OCI-LY1 (cell line): ENCODE measurements at regions not wholly inside any gene's neighbourhood (a gene's known extent, or its start where the extent isn't known, plus 50 kb on each side); places are given as distances from the start of the nearest gene placed in this dataset.
"Not testable (repeated sequence)": the region's sequence is repeated elsewhere in the genome, so short reads cannot be mapped to it uniquely, and the experiment has no call there.

Experiments
- H2AFZ ChIP-seq: fragments of 200-600 bp; sonication (generic), shearing (Covaris generic); 2 replicates; pipeline ENCODE4 v1.6.0; 2014; ENCODE audit warnings: antibody characterized with exemption, mild to moderate bottlenecking, low read length
- H3F3A ChIP-seq: fragments of 200-600 bp; sonication (generic), shearing (Covaris generic); 2 replicates; pipeline ENCODE4 v1.6.0; 2014; ENCODE audit warnings: mild to moderate bottlenecking, antibody characterized with exemption, low read length, moderate library complexity; ENCODE audit not compliant: insufficient read depth
- H3K27ac ChIP-seq: fragments of 200-600 bp; sonication (generic); 2 replicates; pipeline ENCODE4 v1.5.1; 2014; ENCODE audit warnings: low read length, mixed run types, mild to moderate bottlenecking, low read depth; ENCODE audit not compliant: poor library complexity, severe bottlenecking
- H3K27me3 ChIP-seq: fragments of 200-600 bp; sonication (generic); 2 replicates; pipeline ENCODE4 v1.6.0; 2014; ENCODE audit warnings: antibody characterized with exemption, mild to moderate bottlenecking, low read length, moderate library complexity; ENCODE audit not compliant: insufficient read depth
- H3K36me3 ChIP-seq: fragments of 200-600 bp; sonication (generic); 2 replicates; pipeline ENCODE4 v1.6.1; 2014; ENCODE audit warnings: mild to moderate bottlenecking, antibody characterized with exemption, low read length, moderate library complexity, mixed read lengths; ENCODE audit not compliant: insufficient read depth
- H3K4me1 ChIP-seq: fragments of 200-600 bp; sonication (generic); 2 replicates; pipeline ENCODE4 v1.5.1; 2014; ENCODE audit warnings: mild to moderate bottlenecking, low read length, moderate library complexity; ENCODE audit not compliant: insufficient read depth, severe bottlenecking
- H3K4me2 ChIP-seq: fragments of 200-600 bp; sonication (generic), shearing (Covaris generic); 2 replicates; pipeline ENCODE4 v1.6.1; 2014; ENCODE audit warnings: low read length
- H3K4me3 ChIP-seq: fragments of 200-600 bp; sonication (generic); 2 replicates; pipeline ENCODE4 v1.5.1; 2014; ENCODE audit warnings: low read length, low read depth, mild to moderate bottlenecking, mixed read lengths; ENCODE audit not compliant: poor library complexity, severe bottlenecking
- H3K79me2 ChIP-seq: fragments of 200-600 bp; shearing (Covaris generic); 2 replicates; pipeline ENCODE4 v1.6.1; 2016; ENCODE audit warnings: mixed run types, low read length, mixed read lengths; ENCODE audit not compliant: insufficient read depth
- H3K9ac ChIP-seq: fragments of 200-600 bp; sonication (generic), shearing (Covaris generic); 2 replicates; pipeline ENCODE4 v1.6.1; 2014; ENCODE audit warnings: mild to moderate bottlenecking, low read length, mixed read lengths
- H3K9me2 ChIP-seq: fragments of 200-600 bp; sonication (generic), shearing (Covaris generic); 2 replicates; pipeline ENCODE4 v1.6.1; 2014; ENCODE audit warnings: low read depth, mild to moderate bottlenecking, low read length, mixed read lengths
- H3K9me3 ChIP-seq: fragments of 200-600 bp; shearing (Covaris generic); 2 replicates; pipeline ENCODE4 v1.6.1; 2014; ENCODE audit warnings: low read length, mixed read lengths
- H4K20me1 ChIP-seq: fragments of 200-600 bp; sonication (generic), shearing (Covaris generic); 2 replicates; pipeline ENCODE4 v1.6.0; 2016; ENCODE audit warnings: mild to moderate bottlenecking, low read length; ENCODE audit not compliant: insufficient read depth
- CTCF ChIP-seq: fragments of 200-600 bp; sonication (generic), shearing (Covaris generic); IDR thresholded peaks from 2 replicates; pipeline ENCODE4 v1.5.1; 2017; ENCODE audit warnings: mild to moderate bottlenecking, antibody characterized with exemption, low read length, moderate library complexity, mixed read lengths
- EZH2 ChIP-seq: fragments of 200-600 bp; sonication (generic), shearing (Covaris generic); IDR thresholded peaks from 2 replicates; pipeline ENCODE4 v1.8.0; 2017; ENCODE audit warnings: borderline replicate concordance, mixed run types, mild to moderate bottlenecking, antibody characterized with exemption, low read length, moderate library complexity, mixed read lengths

DNA sequence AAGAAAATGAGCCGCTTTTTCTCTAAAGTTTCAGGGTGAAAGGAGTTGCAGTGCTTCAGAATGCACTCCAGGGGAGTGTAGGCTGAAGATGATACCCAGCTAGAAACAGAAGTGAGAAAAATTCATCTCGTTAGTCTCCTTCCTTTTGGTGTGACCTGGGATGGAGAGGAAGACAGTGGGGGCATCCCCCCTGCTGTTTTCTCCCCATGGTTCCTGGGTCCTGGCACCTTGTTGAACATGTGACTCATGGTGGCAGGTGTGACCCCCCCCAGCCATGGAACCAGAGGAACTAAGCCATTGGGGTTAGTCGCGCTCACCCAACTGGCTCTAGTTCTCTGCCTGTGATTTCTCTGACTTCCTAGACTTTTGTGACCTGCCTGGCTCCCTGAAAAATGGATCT, 424.6 kb downstream of the CSNK1G3 start:
- H3K4me1 ChIP-seq = no peaks in the 10 kb centered on the region
- no peak overlapping the region for H3K4me2 ChIP-seq
- no peaks in the 10 kb centered on the region for H4K20me1 ChIP-seq
- H3K27ac ChIP-seq = no peak overlapping the region
- H3K9ac ChIP-seq = no peak overlapping the region
- no peaks in the 10 kb centered on the region for H3K79me2 ChIP-seq
- no peaks in the 10 kb centered on the region; the same call in 1 of the 2 replicates for H3K36me3 ChIP-seq
- no peaks in the 10 kb centered on the region for H3K9me2 ChIP-seq
- TF ChIP-seq EZH2 (no peak), CTCF (no peak)
- no peaks in the 10 kb centered on the region for H3K27me3 ChIP-seq
- no peak overlapping the region for H2AFZ ChIP-seq
- H3K4me3 ChIP-seq = no peak overlapping the region
- H3F3A ChIP-seq = no peaks in the 10 kb centered on the region
- H3K9me3 ChIP-seq = peaks cover 25% of the 10 kb centered on the region

- H3K9me2 ChIP-seq, H2AFZ ChIP-seq, H3K27me3 ChIP-seq, H3K4me2 ChIP-seq, H3K27ac ChIP-seq, H3K9ac ChIP-seq, H4K20me1 ChIP-seq, H3K36me3 ChIP-seq, H3K4me3 ChIP-seq, H3K79me2 ChIP-seq, H3K4me1 ChIP-seq, H3F3A ChIP-seq: not testable (repeated sequence)
- peaks cover 25% of the 10 kb centered on the region for H3K9me3 ChIP-seq
These were observed 421.8 kb downstream of the CSNK1G3 start for GRCh38 chr5:123933812-123934211.

- Histone ChIP-seq H3K9me2 (no peaks in the 10 kb centered on the region), H2AFZ (no peak overlapping the region), H3K79me2 (no peaks in the 10 kb centered on the region), H3K27ac (no peak overlapping the region), H3K9ac (no peak overlapping the region), H3K4me1 (no peaks in the 10 kb centered on the region), H3K4me2 (no peak overlapping the region), H4K20me1 (no peaks in the 10 kb centered on the region), H3F3A (no peaks in the 10 kb centered on the region), H3K9me3 (no peaks in the 10 kb centered on the region), H3K4me3 (no peak overlapping the region), H3K27me3 (no peaks in the 10 kb centered on the region), H3K36me3 (no peaks in the 10 kb centered on the region)
- no peak for TF ChIP-seq CTCF
- no peak for TF ChIP-seq EZH2
These were observed 417.1 kb downstream of the CSNK1G3 start for GRCh38 chr5:123929055-123929474.

DNA sequence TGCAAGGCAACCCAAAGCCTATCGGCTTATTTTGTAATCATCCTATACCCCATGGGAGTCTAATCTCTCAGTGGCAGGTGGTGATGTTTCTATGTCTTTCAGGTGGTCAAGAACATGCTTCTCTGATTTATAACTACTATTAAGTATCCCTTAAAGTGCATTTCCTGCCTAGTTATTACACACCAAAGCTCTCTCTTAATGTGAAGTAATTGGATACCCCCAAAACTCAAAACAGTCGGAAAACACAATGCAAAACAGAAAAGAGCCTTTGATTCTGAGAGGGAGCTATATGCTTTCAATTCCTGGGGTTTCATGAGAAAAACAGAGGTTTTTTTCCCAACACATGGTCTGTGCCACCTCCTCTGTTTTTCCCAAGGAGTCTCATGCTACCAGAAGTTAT, 416.4 kb downstream of the CSNK1G3 start:
- Histone ChIP-seq H3K9me2 (no peaks in the 10 kb centered on the region), H3K9ac (no peak overlapping the region)
- TF ChIP-seq EZH2 (no peak), CTCF (no peak)

More for the DNA sequence above, 416.4 kb downstream of the CSNK1G3 start:
- Histone ChIP-seq H3K36me3 (no peaks in the 10 kb centered on the region), H3K9me3 (no peaks in the 10 kb centered on the region), H3K4me2 (no peak overlapping the region), H4K20me1 (no peaks in the 10 kb centered on the region), H3F3A (no peaks in the 10 kb centered on the region), H3K4me3 (no peak overlapping the region), H3K4me1 (no peaks in the 10 kb centered on the region), H2AFZ (no peak overlapping the region), H3K79me2 (no peaks in the 10 kb centered on the region), H3K27ac (no peak overlapping the region), H3K27me3 (no peaks in the 10 kb centered on the region)
